K562 (cell line): ENCODE measurements at regions not wholly inside any gene's neighbourhood (a gene's known extent, or its start where the extent isn't known, plus 50 kb on each side); places are given as distances from the start of the nearest gene placed in this dataset.

Source experiments
- ATAC-seq: fragments of 200-7000 bp; cut with Tn5 transposase; 3 replicates; pipeline ENCODE4 v1.9.1; 2020; ENCODE audit warnings: moderate library complexity
- BruUV-seq: library from RNA; stranded (reverse); fragments of 400-500 nt; replicated peaks from 2 replicates; lab custom pipeline; 2021; lab: Mats Ljungman, UMichigan
- CTCF ChIA-PET: fragments of 300-600 bp; formaldehyde crosslinking; extraction: SDS; loops from one replicate; lab custom pipeline; 2021; ENCODE audit warnings: low intra/inter-chr PET ratio; lab: Yijun Ruan, JAX
- POLR2A ChIA-PET: fragments of 300-600, 350-650 bp; sonication (Branson Sonifier 250); formaldehyde crosslinking; extraction: SDS; loops from one replicate; lab custom pipeline; 2021; ENCODE audit warnings: antibody characterized with exemption, inconsistent platforms; lab: Yijun Ruan, JAX
- DNase-seq, 4 experiments: peaks; one replicate each; pipeline versions ENCODE4 v3.0.0 to v3.0.0-alpha.2; 2011 to 2018; ENCODE audit warnings: low spot score in 3 of 4, mixed read lengths in 3 of 4; ENCODE audit errors: extremely low read depth in 1 of 4
- FAIRE-seq: peaks from 2 replicates; lab custom pipeline; 2011; peaks lifted over from hg19 to GRCh38; lab: Jason Lieb, UNC
- H2AFZ ChIP-seq: 2 replicates; pipeline ENCODE4 v1.6.0; 2011; ENCODE audit warnings: low read depth, low read length, control low read depth, inconsistent platforms
- H3K27ac ChIP-seq: fragments of 200-600 bp; 3 replicates; pipeline ENCODE4 v1.8.0; 2011; ENCODE audit warnings: low read depth, mild to moderate bottlenecking, control low read depth, inconsistent platforms, low read length, moderate library complexity, mixed read lengths; ENCODE audit errors: extremely low read depth
- H3K27me3 ChIP-seq, 2 experiments: fragments of 300-600 bp in 1 of 2; 2 replicates in 1 of 2; 3 replicates in 1 of 2; pipeline versions ENCODE4 v1.6.0 to v1.8.0; 2011; ENCODE audit warnings: inconsistent platforms in 2 of 2, low read length in 2 of 2, mild to moderate bottlenecking in 1 of 2, mixed read lengths in 1 of 2, moderate library complexity in 1 of 2; ENCODE audit not compliant: control insufficient read depth in 2 of 2, insufficient read depth in 2 of 2
- H3K36me3 ChIP-seq: fragments of 300-600 bp; 3 replicates; pipeline ENCODE4 v1.8.0; 2011; ENCODE audit warnings: mild to moderate bottlenecking, low read length, inconsistent platforms; ENCODE audit not compliant: control insufficient read depth, insufficient read depth
- H3K4me1 ChIP-seq, 2 experiments: fragments of 200-600 bp in 1 of 2; replicated peaks in 1 of 2; 2 replicates in 1 of 2; 3 replicates in 1 of 2; pipeline versions ENCODE4 v1.5.1 to v1.8.0; 2011; ENCODE audit warnings: inconsistent platforms in 2 of 2, low read length in 2 of 2, mild to moderate bottlenecking in 1 of 2, mixed read lengths in 1 of 2, moderate library complexity in 1 of 2; ENCODE audit not compliant: control insufficient read depth in 2 of 2, insufficient read depth in 2 of 2
- H3K4me2 ChIP-seq: 2 replicates; pipeline ENCODE4 v1.6.1; 2011; ENCODE audit warnings: low read length, control low read depth, inconsistent platforms, mixed read lengths; ENCODE audit not compliant: insufficient read depth
- H3K4me3 ChIP-seq: fragments of 200-600 bp; sonication (generic), shearing (Covaris generic); 2 replicates; pipeline ENCODE4 v1.5.1; 2016; ENCODE audit warnings: control low read depth, inconsistent platforms
- H3K79me2 ChIP-seq: fragments of 200-600 bp; 3 replicates; pipeline ENCODE4 v1.8.0; 2011; ENCODE audit warnings: low read length, inconsistent platforms; ENCODE audit not compliant: control insufficient read depth, insufficient read depth
- H3K9ac ChIP-seq, 2 experiments: 2 replicates each; pipeline versions ENCODE4 v1.6.0 to v1.6.1; 2011; ENCODE audit warnings: low read depth in 2 of 2, low read length in 2 of 2, control low read depth in 1 of 2, inconsistent platforms in 1 of 2, mild to moderate bottlenecking in 1 of 2, mixed read lengths in 1 of 2; ENCODE audit not compliant: insufficient read depth in 1 of 2
- H3K9me1 ChIP-seq: one replicate; pipeline ENCODE4 v1.6.0; 2011; ENCODE audit warnings: inconsistent platforms, mild to moderate bottlenecking, low read length, moderate library complexity; ENCODE audit not compliant: control insufficient read depth, insufficient read depth
- H3K9me3 ChIP-seq: replicated peaks from 2 replicates; pipeline ENCODE4 v1.5.1; 2011; ENCODE audit warnings: low read depth, low read length, inconsistent platforms; ENCODE audit not compliant: control insufficient read depth, insufficient read depth
- H4K20me1 ChIP-seq: replicated peaks from 2 replicates; pipeline ENCODE4 v1.6.1; 2011; ENCODE audit warnings: low read length, inconsistent platforms, mixed read lengths; ENCODE audit not compliant: control insufficient read depth, insufficient read depth
- CBFA2T2 ChIP-seq: fragments of 450-650 bp; conservative IDR thresholded peaks from 2 replicates; pipeline ENCODE4 v1.6.1; 2017; ENCODE audit warnings: mild to moderate bottlenecking
- HMGXB4 ChIP-seq: sonication (generic); formaldehyde crosslinking; IDR thresholded peaks from 2 replicates; pipeline ENCODE4 v1.8.1; 2023; ENCODE audit warnings: mild to moderate bottlenecking, missing genetic modification reagents
- IFI16 ChIP-seq: fragments of 250-450 bp; sonication (Bioruptor Pico); IDR thresholded peaks from 2 replicates; pipeline ENCODE4 v2.1.2; 2022; ENCODE audit warnings: mild to moderate bottlenecking, inconsistent platforms
- NCOA4 ChIP-seq: fragments of 450-650 bp; IDR thresholded peaks from 2 replicates; pipeline ENCODE4 v1.6.1; 2018; ENCODE audit warnings: mild to moderate bottlenecking; ENCODE audit not compliant: partially characterized antibody
- NR2C1 ChIP-seq, 2 experiments: fragments of 450-650 bp; IDR thresholded peaks; 2 replicates each; pipeline ENCODE4 v1.6.1; 2017; ENCODE audit warnings: mild to moderate bottlenecking in 2 of 2, antibody characterized with exemption in 1 of 2, inconsistent platforms in 1 of 2, missing compliant biosample characterization in 1 of 2, missing genetic modification characterization in 1 of 2
- POLR2AphosphoS5 ChIP-seq: IDR thresholded peaks from 2 replicates; pipeline ENCODE4 v1.6.1; 2011; ENCODE audit warnings: mild to moderate bottlenecking, low read depth, low read length, moderate library complexity; ENCODE audit not compliant: control insufficient read depth, insufficient read depth
- RFX7 ChIP-seq: fragments of 250-450 bp; sonication (Bioruptor Pico); IDR thresholded peaks from 2 replicates; pipeline ENCODE4 v1.5.1; 2021; ENCODE audit warnings: mild to moderate bottlenecking
- ZFP36 ChIP-seq: fragments of 150-350 bp; IDR thresholded peaks from 2 replicates; pipeline ENCODE4 v1.6.1; 2018; ENCODE audit warnings: low read length, low read depth; ENCODE audit not compliant: partially characterized antibody
- ZNF146 ChIP-seq: IDR thresholded peaks from one replicate; pipeline ENCODE4 v1.6.1; 2018; ENCODE audit warnings: missing compliant biosample characterization; ENCODE audit not compliant: unreplicated experiment
- ZNF277 ChIP-seq: fragments of 250-450 bp; sonication (Bioruptor Pico); IDR thresholded peaks from 2 replicates; pipeline ENCODE4 v1.8.0; 2022; ENCODE audit warnings: inconsistent platforms, mild to moderate bottlenecking, moderate library complexity, borderline replicate concordance
- ZNF449 ChIP-seq: fragments of 250-450 bp; sonication (Bioruptor Pico); IDR thresholded peaks from 2 replicates; pipeline ENCODE4 v1.8.0; 2022; ENCODE audit warnings: moderate library complexity, mild to moderate bottlenecking, inconsistent platforms
- ZNF699 ChIP-seq: fragments of 250-450 bp; sonication (Bioruptor Pico); IDR thresholded peaks from 2 replicates; pipeline ENCODE4 v1.8.0; 2021; ENCODE audit warnings: mild to moderate bottlenecking, moderate library complexity; ENCODE audit not compliant: insufficient replicate concordance
- WGBS: fragments of 100-300 bp; shearing (Covaris generic); methylation state at CpG from one replicate; pipeline ENCODE4 v1.1.6; 2016; ENCODE audit warnings: low coverage, mixed read lengths; ENCODE audit not compliant: insufficient coverage; ENCODE audit errors: missing lambda C conversion rate; 5-methylcytosine and 5-hydroxymethylcytosine counted together
- in situ Hi-C: fragments of 300-500 bp; cut with MboI; formaldehyde crosslinking; loops from 4 replicates; pipeline ENCODE4 v1.15.0; 2018; ENCODE audit warnings: inconsistent platforms, mixed read lengths
- intact Hi-C: fragments of 100-400 bp; cut with micrococcal nuclease; formaldehyde crosslinking; loops from 2 replicates; pipeline ENCODE4 v1.14.2; 2022

- H3K9me3 ChIP-seq = no peaks in the 10 kb centered on the region
- no peak overlapping the region for H2AFZ ChIP-seq
- in situ Hi-C loops (no loop called here), intact Hi-C loops (no loop called here)
- TF ChIP-seq NR2C1 (IDR thresholded peaks at IDR 0.05) (no peak), NR2C1 (tag; IDR thresholded peaks at IDR 0.05) (no peak), RFX7 (no peak), HMGXB4 (CRISPR knock-in tag) (no peak), NCOA4 (no peak), CBFA2T2 (no peak), ZNF146 (CRISPR knock-in tag) (no peak), ZFP36 (no peak), ZNF277 (CRISPR knock-in tag) (no peak), POLR2AphosphoS5 (no peak), ZNF699 (no peak), IFI16 (CRISPR knock-in tag) (no peak), ZNF449 (no peak)
- H3K79me2 ChIP-seq = no peaks in the 10 kb centered on the region
- ATAC-seq = no peak
- H3K9ac ChIP-seq = no peak overlapping the region
- no peak overlapping the region for H3K27ac ChIP-seq
- ChIA-PET CTCF (no interaction called here), POLR2A (interaction anchor here (0.6 to 0.7 kb wide), 4 partner anchors 7 to 23 kb away, joined by 3 to 4 read pairs (median 3); no protein-coding TSS in a partner anchor)
- WGBS = 0% methylated on average over 14 of the region's 14 CpGs
- no peak overlapping the region for H3K4me2 ChIP-seq
- DNase-seq = no peak
- H3K27me3 ChIP-seq = peaks cover 0 to 7% of the 10 kb centered on the region in 2 experiments; a peak in 3 of 5 replicates
- no peaks in the 10 kb centered on the region for H4K20me1 ChIP-seq
- H3K4me3 ChIP-seq = no peak overlapping the region
- H3K36me3 ChIP-seq = no peaks in the 10 kb centered on the region
- FAIRE-seq = no peak
- no TSS peak for BruUV-seq
- H3K9me1 ChIP-seq = no peaks in the 10 kb centered on the region
- no peaks in the 10 kb centered on the region for H3K4me1 ChIP-seq
These were observed 105.1 kb upstream of the SIX2 start for GRCh38 chr2:45114221-45114955.
